H9 (cell line): ENCODE measurements at regions not wholly inside any gene's neighbourhood (a gene's known extent, or its start where the extent isn't known, plus 50 kb on each side); places are given as distances from the start of the nearest gene placed in this dataset.

Experiments
- DNase-seq: peaks from one replicate; pipeline ENCODE4 v3.0.0-alpha.2; 2017
- H2AFZ ChIP-seq: one replicate; pipeline ENCODE4 v1.6.1; 2013; ENCODE audit warnings: mild to moderate bottlenecking, low read length, control low read depth, moderate library complexity
- H2AK5ac ChIP-seq: 2 replicates; pipeline ENCODE4 v1.6.1; 2013; ENCODE audit warnings: low read length, control low read depth, mixed read lengths; ENCODE audit not compliant: insufficient read length
- H2BK120ac ChIP-seq: one replicate; pipeline ENCODE4 v1.6.1; 2013; ENCODE audit warnings: low read depth, mild to moderate bottlenecking, low read length, control low read depth, inconsistent platforms; ENCODE audit not compliant: poor library complexity, severe bottlenecking
- H2BK12ac ChIP-seq: 2 replicates; pipeline ENCODE4 v1.6.1; 2013; ENCODE audit warnings: low read length, control low read depth, mixed read lengths, low read depth; ENCODE audit not compliant: insufficient read length
- H2BK15ac ChIP-seq: 2 replicates; pipeline ENCODE4 v1.6.1; 2013; ENCODE audit warnings: low read depth, low read length, control low read depth
- H2BK20ac ChIP-seq: one replicate; pipeline ENCODE4 v1.6.1; 2013; ENCODE audit warnings: low read depth, mild to moderate bottlenecking, low read length, control low read depth, inconsistent platforms; ENCODE audit not compliant: poor library complexity, severe bottlenecking
- H2BK5ac ChIP-seq: 2 replicates; pipeline ENCODE4 v1.6.1; 2013; ENCODE audit warnings: low read length, control low read depth, mixed read lengths; ENCODE audit not compliant: insufficient read length
- H3K14ac ChIP-seq: 2 replicates; pipeline ENCODE4 v1.6.1; 2013; ENCODE audit warnings: low read length, control low read depth; ENCODE audit not compliant: insufficient read depth
- H3K18ac ChIP-seq: 2 replicates; pipeline ENCODE4 v1.6.1; 2013; ENCODE audit warnings: low read depth, mild to moderate bottlenecking, mixed read lengths, low read length, control low read depth; ENCODE audit not compliant: insufficient read length
- H3K23ac ChIP-seq: 2 replicates; pipeline ENCODE4 v1.6.1; 2013; ENCODE audit warnings: low read length, control low read depth, mixed read lengths, low read depth; ENCODE audit not compliant: insufficient read length
- H3K23me2 ChIP-seq: 2 replicates; pipeline ENCODE4 v1.6.1; 2013; ENCODE audit warnings: low read depth, mild to moderate bottlenecking, mixed read lengths, low read length, control low read depth; ENCODE audit not compliant: insufficient read length, poor library complexity, severe bottlenecking
- H3K27ac ChIP-seq: 2 replicates; pipeline ENCODE4 v1.5.1; 2013; ENCODE audit warnings: low read length, control low read depth, mixed read lengths, low read depth; ENCODE audit not compliant: insufficient read length
- H3K27me3 ChIP-seq: 2 replicates; pipeline ENCODE4 v1.6.1; 2013; ENCODE audit warnings: low read length, control low read depth, inconsistent platforms; ENCODE audit not compliant: insufficient read depth
- H3K4ac ChIP-seq: 2 replicates; pipeline ENCODE4 v1.6.1; 2013; ENCODE audit warnings: low read depth, mild to moderate bottlenecking, control low read depth, inconsistent platforms, low read length, moderate library complexity
- H3K4me1 ChIP-seq: 2 replicates; pipeline ENCODE4 v1.6.1; 2013; ENCODE audit warnings: low read length, control low read depth, inconsistent platforms; ENCODE audit not compliant: insufficient read depth
- H3K4me2 ChIP-seq: 2 replicates; pipeline ENCODE4 v1.6.1; 2013; ENCODE audit warnings: low read length, control low read depth, mixed read lengths; ENCODE audit not compliant: insufficient read length, insufficient read depth
- H3K56ac ChIP-seq: 2 replicates; pipeline ENCODE4 v1.6.1; 2013; ENCODE audit warnings: low read depth, mild to moderate bottlenecking, mixed read lengths, low read length, control low read depth; ENCODE audit not compliant: insufficient read length
- H3K79me1 ChIP-seq: 2 replicates; pipeline ENCODE4 v1.6.1; 2013; ENCODE audit warnings: low read depth, mild to moderate bottlenecking, moderate library complexity, low read length, control low read depth, inconsistent platforms; ENCODE audit not compliant: insufficient read depth, poor library complexity, severe bottlenecking
- H3K79me2 ChIP-seq: 2 replicates; pipeline ENCODE4 v1.6.1; 2013; ENCODE audit warnings: low read length, control low read depth, inconsistent platforms; ENCODE audit not compliant: insufficient read depth
- H3K9ac ChIP-seq: 2 replicates; pipeline ENCODE4 v1.6.1; 2013; ENCODE audit warnings: low read length, control low read depth, mixed read lengths; ENCODE audit not compliant: insufficient read length; ENCODE audit errors: extremely low read depth
- H3K9me3 ChIP-seq: one replicate; pipeline ENCODE4 v1.6.1; 2013; ENCODE audit warnings: low read depth, low read length, inconsistent platforms; ENCODE audit not compliant: control insufficient read depth
- H3T11ph ChIP-seq: one replicate; pipeline ENCODE4 v1.6.1; 2013; ENCODE audit warnings: mild to moderate bottlenecking, low read length, control low read depth, inconsistent platforms
- H4K20me1 ChIP-seq: one replicate; pipeline ENCODE4 v1.6.1; 2013; ENCODE audit not compliant: control insufficient read depth, insufficient read length, insufficient read depth
- H4K5ac ChIP-seq: 2 replicates; pipeline ENCODE4 v1.6.1; 2013; ENCODE audit warnings: low read depth, mild to moderate bottlenecking, mixed read lengths, low read length, control low read depth; ENCODE audit not compliant: insufficient read length
- H4K8ac ChIP-seq: replicated peaks from 2 replicates; pipeline ENCODE4 v1.6.1; 2013; ENCODE audit warnings: low read length, control low read depth, mixed read lengths, low read depth; ENCODE audit not compliant: insufficient read length
- H4K91ac ChIP-seq: 2 replicates; pipeline ENCODE4 v1.6.1; 2013; ENCODE audit warnings: low read depth, mild to moderate bottlenecking, moderate library complexity, mixed read lengths, low read length, control low read depth; ENCODE audit not compliant: insufficient read length
- H3K27ac Mint-ChIP-seq, 3 experiments: 2 replicates in 2 of 3; 3 replicates in 1 of 3; pipeline ENCODE4 v1.8.0; 2020 to 2021; ENCODE audit warnings: mixed read lengths in 3 of 3, mild to moderate bottlenecking in 1 of 3, moderate library complexity in 1 of 3
- H3K27me3 Mint-ChIP-seq: 2 replicates; pipeline ENCODE4 v1.8.0; 2021; ENCODE audit warnings: low read depth, mild to moderate bottlenecking, moderate library complexity, mixed read lengths
- H3K36me3 Mint-ChIP-seq, 3 experiments: 2 replicates in 2 of 3; 3 replicates in 1 of 3; pipeline ENCODE4 v1.8.0; 2020 to 2021; ENCODE audit warnings: low read depth in 3 of 3, mixed read lengths in 3 of 3; ENCODE audit not compliant: insufficient read depth in 1 of 3
- H3K4me1 Mint-ChIP-seq, 2 experiments: 2 replicates each; pipeline ENCODE4 v1.8.0; 2020; ENCODE audit warnings: mixed read lengths in 2 of 2
- H3K4me3 Mint-ChIP-seq, 2 experiments: 2 replicates in 1 of 2; 3 replicates in 1 of 2; pipeline ENCODE4 v1.8.0; 2020 to 2021; ENCODE audit warnings: mild to moderate bottlenecking in 2 of 2, mixed read lengths in 2 of 2, moderate library complexity in 1 of 2
- H3K9me3 Mint-ChIP-seq, 2 experiments: 2 replicates in 1 of 2; 3 replicates in 1 of 2; pipeline ENCODE4 v1.8.0; 2020; ENCODE audit warnings: mild to moderate bottlenecking in 2 of 2, mixed read lengths in 2 of 2, moderate library complexity in 1 of 2
- CTCF ChIP-seq: fragments of 200-600 bp; sonication (generic); conservative IDR thresholded peaks from 3 replicates; pipeline ENCODE4 v1.8.0; 2021; ENCODE audit warnings: antibody characterized with exemption, mild to moderate bottlenecking
- WGBS: extraction: QIAGEN DNeasy Blood & Tissue Kit; methylation state at CpG from one replicate; pipeline ENCODE4 v1.1.7; 2013; ENCODE audit warnings: missing lambda C conversion rate, low lambda C conversion rate, mixed read lengths; ENCODE audit not compliant: insufficient read length; ENCODE audit errors: extremely low coverage; 5-methylcytosine and 5-hydroxymethylcytosine counted together

- Histone ChIP-seq H2BK12ac (no peak overlapping the region), H3T11ph (no peak overlapping the region), H3K4me2 (no peak overlapping the region), H2BK120ac (no peak overlapping the region), H3K79me1 (no peaks in the 10 kb centered on the region), H3K56ac (no peak overlapping the region), H3K23me2 (no peaks in the 10 kb centered on the region), H4K20me1 (no peaks in the 10 kb centered on the region), H3K79me2 (no peaks in the 10 kb centered on the region), H3K18ac (no peak overlapping the region), H2BK15ac (no peak overlapping the region), H2AFZ (no peak overlapping the region), H4K91ac (no peak overlapping the region), H3K4me1 (no peaks in the 10 kb centered on the region), H3K9me3 (no peaks in the 10 kb centered on the region), H3K9ac (no peak overlapping the region), H2BK20ac (no peak overlapping the region), H2BK5ac (no peak overlapping the region), H2AK5ac (no peak overlapping the region), H4K5ac (no peak overlapping the region), H3K23ac (no peak overlapping the region), H3K27me3 (no peaks in the 10 kb centered on the region), H3K14ac (no peak overlapping the region), H4K8ac (no peak overlapping the region), H3K27ac (no peak overlapping the region), H3K4ac (no peak overlapping the region)
- Mint-ChIP-seq H3K36me3 (no peaks in the 10 kb centered on the region), H3K27me3 (peaks cover 7% of the 10 kb centered on the region), H3K9me3 (peaks cover 0 to 3% of the 10 kb centered on the region in 2 experiments; a peak in 1 of 5 replicates), H3K4me3 (no peak overlapping the region), H3K27ac (no peak overlapping the region), H3K4me1 (no peaks in the 10 kb centered on the region)
- WGBS, result no CpG with 5 or more reads among the region's 3 CpGs
- DNase-seq, result no peak
- TF ChIP-seq CTCF, result no peak
Observed at GRCh38 chr3:4138150-4138785, 164.9 kb upstream of the SETMAR start.
